GM18870 (cell line): ENCODE measurements at regions not wholly inside any gene's neighbourhood (a gene's known extent, or its start where the extent isn't known, plus 50 kb on each side); places are given as distances from the start of the nearest gene placed in this dataset.
A peak's percentile ranks its signal among the peaks of the same experiment; 100 is the strongest.
"Not testable (repeated sequence)": the region's sequence is repeated elsewhere in the genome, so short reads cannot be mapped to it uniquely, and the experiment has no call there.

Experiments used
- ATAC-seq: cut with Tn5 transposase; IDR thresholded peaks from one replicate; pipeline ENCODE4 v1.9.1; 2021; ENCODE audit warnings: moderate library complexity; ENCODE audit not compliant: unreplicated experiment

GRCh38 chr2:215889240-215889969, 123.9 kb downstream of the MREG start:
- ATAC-seq: not testable (repeated sequence)

- no peak for ATAC-seq
These were observed 124.7 kb downstream of the MREG start for GRCh38 chr2:215888680-215889079.

GRCh38 chr2:215887303-215887702, 126.0 kb downstream of the MREG start:
- no peak for ATAC-seq

- no peak for ATAC-seq
These were observed 127.3 kb downstream of the MREG start for GRCh38 chr2:215886022-215886421.

GRCh38 chr2:215885536-215885935, 127.8 kb downstream of the MREG start:
- ATAC-seq: no peak

- no peak for ATAC-seq
These were observed 128.8 kb downstream of the MREG start for GRCh38 chr2:215884451-215885087.

- peak; percentile 79 for ATAC-seq
These were observed 129.6 kb downstream of the MREG start for GRCh38 chr2:215883799-215884198.

GRCh38 chr2:215882689-215883088, 130.7 kb downstream of the MREG start:
- ATAC-seq: no peak

GRCh38 chr2:215881582-215881981, 131.8 kb downstream of the MREG start:
- no peak for ATAC-seq

- peak; percentile 64 for ATAC-seq
These were observed 132.4 kb downstream of the MREG start for GRCh38 chr2:215880970-215881369.

GRCh38 chr2:215879977-215880940, 133.1 kb downstream of the MREG start:
- ATAC-seq: no peak

GRCh38 chr2:215879331-215879730, 134.0 kb downstream of the MREG start:
- ATAC-seq: no peak

GRCh38 chr2:215878476-215879063, 134.8 kb downstream of the MREG start:
- no peak for ATAC-seq

GRCh38 chr2:215876937-215877238, 136.5 kb downstream of the MREG start:
- ATAC-seq: no peak

- no peak for ATAC-seq
These were observed 137.0 kb downstream of the MREG start for GRCh38 chr2:215876139-215876936.

- no peak for ATAC-seq
These were observed 138.9 kb downstream of the MREG start for GRCh38 chr2:215874418-215874817.

GRCh38 chr2:215870986-215871385, 142.4 kb downstream of the MREG start:
- ATAC-seq: no peak

- ATAC-seq: no peak
These were observed 143.3 kb downstream of the MREG start for GRCh38 chr2:215870088-215870490.

GRCh38 chr2:215868846-215869543, 144.4 kb downstream of the MREG start:
- ATAC-seq: no peak

GRCh38 chr2:215866606-215867005, 146.7 kb downstream of the MREG start:
- no peak for ATAC-seq
